Kidney (tissue), 13 donors: ENCODE measurements at regions not wholly inside any gene's neighbourhood (a gene's known extent, or its start where the extent isn't known, plus 50 kb on each side); places are given as distances from the start of the nearest gene placed in this dataset.

Experiments
- DNase-seq, 5 donors: peaks; one replicate each; pipeline ENCODE4 v3.0.0-alpha.2; 2013 to 2020
- FAIRE-seq: peaks from 2 replicates; lab custom pipeline; 2012; peaks lifted over from hg19 to GRCh38; lab: Jason Lieb, UNC
- H3K27ac ChIP-seq, 2 donors: one replicate each; pipeline ENCODE4 v1.7.0; 2013; ENCODE audit warnings: low read depth in 2 of 2, low read length in 2 of 2, inconsistent platforms in 1 of 2
- H3K27me3 ChIP-seq: one replicate; pipeline ENCODE4 v1.7.1; 2013; ENCODE audit warnings: low read length, inconsistent platforms; ENCODE audit not compliant: control insufficient read depth, insufficient read depth
- H3K36me3 ChIP-seq, 3 donors: one replicate each; pipeline versions ENCODE4 v1.7.0 to v1.7.1; 2013; ENCODE audit warnings: low read length in 3 of 3, control low read depth in 1 of 3, inconsistent platforms in 1 of 3; ENCODE audit not compliant: insufficient read depth in 3 of 3, control insufficient read depth in 2 of 3
- H3K4me1 ChIP-seq, 3 donors: one replicate each; pipeline versions ENCODE4 v1.7.0 to v1.7.1; 2013; ENCODE audit warnings: low read length in 3 of 3, inconsistent platforms in 1 of 3, low read depth in 1 of 3; ENCODE audit not compliant: control insufficient read depth in 2 of 3, insufficient read depth in 2 of 3
- H3K4me3 ChIP-seq, 3 donors: one replicate each; pipeline versions ENCODE4 v1.7.0 to v1.8.1; 2013; ENCODE audit warnings: low read length in 3 of 3, control low read depth in 1 of 3, inconsistent platforms in 1 of 3
- H3K9ac ChIP-seq, 3 donors: one replicate each; pipeline versions ENCODE4 v1.7.0 to v1.7.1; 2013; ENCODE audit warnings: low read length in 3 of 3, control low read depth in 1 of 3, inconsistent platforms in 1 of 3
- H3K9me3 ChIP-seq, 3 donors: one replicate each; pipeline versions ENCODE4 v1.7.0 to v1.7.1; 2013; ENCODE audit warnings: low read length in 3 of 3, control low read depth in 1 of 3, inconsistent platforms in 1 of 3; ENCODE audit not compliant: control insufficient read depth in 2 of 3, insufficient read depth in 1 of 3
- CTCF ChIP-seq: IDR thresholded peaks from 3 replicates; pipeline ENCODE4 v1.5.1; 2012; ENCODE audit warnings: mild to moderate bottlenecking, moderate library complexity, borderline replicate concordance; ENCODE audit not compliant: insufficient read depth; ENCODE audit errors: extremely low read depth
- intact Hi-C: fragments of 100-400 bp; cut with DNase I; formaldehyde crosslinking; loops from one replicate; pipeline ENCODE4 v1.11.1; 2022
- donor health status: control.
- donor health status: control.
- donor health status: control.
- donor health status: control.
- donor health status: control.
- donor health status: DM: yes; HTN: yes; CAD: no.
- donor health status: Normal renal cell carcinoma (clear cell type).

DNA sequence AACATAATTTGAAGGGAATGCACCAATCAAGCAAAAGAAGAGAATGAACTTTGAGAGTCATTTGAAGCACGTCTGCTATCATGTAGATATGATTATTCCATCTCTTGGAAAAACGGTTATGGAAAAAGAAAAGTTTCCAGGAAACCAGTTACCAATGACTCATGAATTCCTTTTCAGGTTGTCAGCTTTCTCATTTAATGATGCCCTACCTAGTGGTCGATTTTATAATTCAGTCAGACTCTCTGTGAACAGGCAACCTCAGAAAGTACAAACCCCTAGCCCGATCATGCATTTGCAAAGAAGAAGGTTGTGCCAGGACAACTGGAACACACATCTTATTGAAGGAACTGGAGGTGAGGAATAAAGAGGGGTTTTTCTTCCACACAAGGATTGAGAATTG lies 355.1 kb upstream of the GRIA1 start:
- Histone ChIP-seq H3K27me3 (no peaks in the 10 kb centered on the region), H3K36me3 (no peaks in the 10 kb centered on the region), H3K9ac (no peak overlapping the region), H3K27ac (no peak overlapping the region), H3K4me1 (no peaks in the 10 kb centered on the region), H3K4me3 (no peak overlapping the region), H3K9me3 (no peaks in the 10 kb centered on the region)
- no peak for DNase-seq
- TF ChIP-seq CTCF: no peak
- intact Hi-C loops: no loop called here
- FAIRE-seq: no peak

- intact Hi-C loops: no loop called here
- Histone ChIP-seq H3K9ac (no peak overlapping the region), H3K36me3 (no peaks in the 10 kb centered on the region), H3K4me1 (no peaks in the 10 kb centered on the region), H3K27me3 (no peaks in the 10 kb centered on the region), H3K27ac (no peak overlapping the region), H3K4me3 (no peak overlapping the region), H3K9me3 (no peaks in the 10 kb centered on the region)
- no peak for FAIRE-seq
- no peak for DNase-seq
- no peak for TF ChIP-seq CTCF
Observed at GRCh38 chr5:153136910-153137614, 353.4 kb upstream of the GRIA1 start.

DNA sequence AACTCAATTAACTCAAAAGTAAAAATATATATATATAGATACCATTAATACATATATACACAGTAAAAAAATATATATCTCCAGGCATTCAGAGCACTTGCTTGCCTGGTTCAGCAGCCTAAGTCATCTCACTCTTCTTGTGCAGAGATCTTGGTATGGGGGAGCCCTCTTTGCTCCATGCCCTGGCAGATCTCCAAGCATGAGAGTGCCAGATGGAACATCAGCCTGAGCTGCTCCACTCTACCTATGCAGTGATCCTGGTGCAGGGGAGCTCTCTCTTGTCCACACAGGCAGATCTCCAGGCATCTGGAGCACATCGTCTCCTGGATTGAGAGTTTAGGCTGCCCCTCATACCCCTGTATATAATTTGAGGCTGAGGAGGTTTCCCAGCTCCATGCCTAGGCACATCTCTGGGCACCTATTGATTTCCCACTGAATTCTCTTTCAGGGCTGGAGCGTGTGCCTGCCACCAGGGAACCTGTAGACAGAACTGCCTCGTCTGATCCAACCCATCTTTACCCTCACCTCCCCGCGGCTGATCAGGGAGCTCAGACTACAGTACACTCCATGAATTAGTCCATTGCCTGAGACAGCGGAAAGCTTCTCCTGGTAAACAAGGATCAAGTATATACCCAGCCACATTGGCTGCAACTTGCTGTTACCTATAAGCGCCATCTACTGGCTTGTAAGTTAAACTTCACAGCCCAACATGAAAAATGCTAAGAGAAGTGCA lies 342.4 kb upstream of the GRIA1 start:
- TF ChIP-seq CTCF: peak; percentile 49
- Histone ChIP-seq H3K36me3 (no peaks in the 10 kb centered on the region), H3K9ac (no peak overlapping the region), H3K4me3 (no peak overlapping the region), H3K9me3 (peaks cover 0 to 6% (median 3%) of the 10 kb centered on the region in 3 donors), H3K27me3 (no peaks in the 10 kb centered on the region), H3K4me1 (no peaks in the 10 kb centered on the region), H3K27ac (no peak overlapping the region)
- intact Hi-C loops: no loop called here
- peak in 3 of 5 donors; percentile 25 to 63 (median 40) for DNase-seq
- FAIRE-seq: no peak
